Neural cell (in vitro differentiated cells): ENCODE measurements at regions not wholly inside any gene's neighbourhood (a gene's known extent, or its start where the extent isn't known, plus 50 kb on each side); places are given as distances from the start of the nearest gene placed in this dataset.

ENCODE experiments used
- H2AFZ ChIP-seq: fragments of 200-600, 300-800 bp; sonication (generic), shearing (Covaris generic); 2 replicates; pipeline ENCODE4 v1.6.0; 2014; ENCODE audit warnings: low read depth, mild to moderate bottlenecking, antibody characterized with exemption, low read length, moderate library complexity
- H3F3A ChIP-seq: fragments of 200-600 bp; shearing (Covaris generic); 2 replicates; pipeline ENCODE4 v1.6.1; 2016; ENCODE audit warnings: mild to moderate bottlenecking, moderate library complexity, mixed read lengths, antibody characterized with exemption, low read length; ENCODE audit not compliant: insufficient read depth, poor library complexity, severe bottlenecking
- H3K27ac ChIP-seq: fragments of 200-600, 300-800 bp; sonication (generic), shearing (Covaris generic); 2 replicates; pipeline ENCODE4 v1.5.1; 2014; ENCODE audit warnings: mild to moderate bottlenecking, low read length, moderate library complexity
- H3K27me3 ChIP-seq: fragments of 300-800, 200-600 bp; sonication (generic), shearing (Covaris generic); 2 replicates; pipeline ENCODE4 v1.6.0; 2014; ENCODE audit warnings: mild to moderate bottlenecking, low read depth, low read length, moderate library complexity; ENCODE audit not compliant: insufficient read depth
- H3K36me3 ChIP-seq: fragments of 300-800, 200-600 bp; sonication (generic), shearing (Covaris generic); 2 replicates; pipeline ENCODE4 v1.5.1; 2014; ENCODE audit warnings: mild to moderate bottlenecking, antibody characterized with exemption, low read length, moderate library complexity; ENCODE audit not compliant: insufficient read depth
- H3K4me2 ChIP-seq: fragments of 300-800, 200-600 bp; sonication (generic), shearing (Covaris generic); 2 replicates; pipeline ENCODE4 v1.6.0; 2014; ENCODE audit warnings: mild to moderate bottlenecking, low read length
- H3K4me3 ChIP-seq: fragments of 300-800, 200-600 bp; sonication (generic), shearing (Covaris generic); 2 replicates; pipeline ENCODE4 v1.5.1; 2014; ENCODE audit warnings: mild to moderate bottlenecking, low read length, moderate library complexity
- H3K79me2 ChIP-seq: fragments of 200-600 bp; shearing (Covaris generic); replicated peaks from 2 replicates; pipeline ENCODE4 v1.6.0; 2014; ENCODE audit warnings: mild to moderate bottlenecking, low read length, moderate library complexity; ENCODE audit not compliant: insufficient read depth
- H3K9ac ChIP-seq: fragments of 300-800, 200-600 bp; sonication (generic), shearing (Covaris generic); 2 replicates; pipeline ENCODE4 v1.6.1; 2016; ENCODE audit warnings: mild to moderate bottlenecking, low read length, mixed read lengths
- H3K9me2 ChIP-seq: fragments of 200-600 bp; shearing (Covaris generic); 2 replicates; pipeline ENCODE4 v1.6.1; 2016; ENCODE audit warnings: mild to moderate bottlenecking, low read length, mixed read lengths; ENCODE audit not compliant: insufficient read depth
- H3K9me3 ChIP-seq: fragments of 200-600, 300-800 bp; sonication (generic), shearing (Covaris generic); 2 replicates; pipeline ENCODE4 v1.6.1; 2016; ENCODE audit warnings: mild to moderate bottlenecking, mixed run types, low read length, moderate library complexity, mixed read lengths
- H4K20me1 ChIP-seq: fragments of 200-600 bp; shearing (Covaris generic); 2 replicates; pipeline ENCODE4 v1.6.1; 2016; ENCODE audit warnings: mild to moderate bottlenecking, mixed run types; ENCODE audit not compliant: insufficient read depth
- CTCF ChIP-seq: fragments of 450-650 bp; IDR thresholded peaks from 2 replicates; pipeline ENCODE4 v1.5.1; 2014; ENCODE audit warnings: antibody characterized with exemption, mild to moderate bottlenecking, moderate library complexity; ENCODE audit not compliant: poor library complexity, severe bottlenecking
- EP300 ChIP-seq: fragments of 450-650 bp; conservative IDR thresholded peaks from 2 replicates; pipeline ENCODE4 v1.6.1; 2014; ENCODE audit warnings: antibody characterized with exemption, mild to moderate bottlenecking, moderate library complexity; ENCODE audit not compliant: poor library complexity, severe bottlenecking
- EZH2 ChIP-seq: fragments of 200-600, 300-800 bp; shearing (Covaris generic), sonication (generic); IDR thresholded peaks from 2 replicates; pipeline ENCODE4 v1.6.1; 2014; ENCODE audit warnings: antibody characterized with exemption, low read length, borderline replicate concordance, mild to moderate bottlenecking; ENCODE audit not compliant: insufficient read depth, poor library complexity, severe bottlenecking
- MXI1 ChIP-seq: fragments of 450-650 bp; conservative IDR thresholded peaks from 2 replicates; pipeline ENCODE4 v1.6.1; 2014; ENCODE audit warnings: antibody characterized with exemption, mild to moderate bottlenecking; ENCODE audit not compliant: poor library complexity, severe bottlenecking
- POLR2AphosphoS5 ChIP-seq: IDR thresholded peaks from 2 replicates; pipeline ENCODE4 v1.6.1; 2012
- RAD21 ChIP-seq: fragments of 450-650 bp; conservative IDR thresholded peaks from 2 replicates; pipeline ENCODE4 v1.6.1; 2014; ENCODE audit warnings: antibody characterized with exemption, mild to moderate bottlenecking, moderate library complexity
- REST ChIP-seq: IDR thresholded peaks from 2 replicates; pipeline ENCODE4 v1.6.1; 2012; ENCODE audit warnings: borderline replicate concordance
- SMC3 ChIP-seq: fragments of 450-650 bp; conservative IDR thresholded peaks from 2 replicates; pipeline ENCODE4 v1.6.1; 2014; ENCODE audit warnings: antibody characterized with exemption, mild to moderate bottlenecking, moderate library complexity; ENCODE audit not compliant: poor library complexity
- TAF1 ChIP-seq: IDR thresholded peaks from 2 replicates; pipeline ENCODE4 v1.6.1; 2012; ENCODE audit warnings: low read depth

GRCh38 chr13:68099631-68100030 lies 869.5 kb upstream of the PCDH9 start:
- Histone ChIP-seq H4K20me1 (no peaks in the 10 kb centered on the region), H3F3A (no peaks in the 10 kb centered on the region), H3K9me2 (no peaks in the 10 kb centered on the region), H3K27me3 (no peaks in the 10 kb centered on the region), H3K4me2 (no peak overlapping the region), H3K9me3 (no peaks in the 10 kb centered on the region), H3K79me2 (no peaks in the 10 kb centered on the region), H3K4me3 (no peak overlapping the region), H3K36me3 (no peaks in the 10 kb centered on the region), H3K27ac (no peak overlapping the region), H2AFZ (no peak overlapping the region), H3K9ac (no peak overlapping the region)
- TF ChIP-seq RAD21 (no peak), MXI1 (no peak)

- H3K27me3 ChIP-seq: no peaks in the 10 kb centered on the region
- no peaks in the 10 kb centered on the region for H3K9me3 ChIP-seq
- H3K36me3 ChIP-seq: no peaks in the 10 kb centered on the region
- H4K20me1 ChIP-seq: no peaks in the 10 kb centered on the region
- H3K79me2 ChIP-seq: no peaks in the 10 kb centered on the region
- H3K4me2 ChIP-seq: no peak overlapping the region
- no peak overlapping the region for H3K4me3 ChIP-seq
- no peaks in the 10 kb centered on the region for H3F3A ChIP-seq
- no peak overlapping the region for H3K27ac ChIP-seq
- no peak overlapping the region for H3K9ac ChIP-seq
- H2AFZ ChIP-seq: no peak overlapping the region
- no peaks in the 10 kb centered on the region for H3K9me2 ChIP-seq
- TF ChIP-seq EP300 (no peak), CTCF (no peak), TAF1 (no peak), POLR2AphosphoS5 (no peak), SMC3 (no peak), EZH2 (no peak), RAD21 (no peak), REST (no peak), MXI1 (no peak)
These were observed 850.9 kb upstream of the PCDH9 start for GRCh38 chr13:68081061-68081460.

DNA sequence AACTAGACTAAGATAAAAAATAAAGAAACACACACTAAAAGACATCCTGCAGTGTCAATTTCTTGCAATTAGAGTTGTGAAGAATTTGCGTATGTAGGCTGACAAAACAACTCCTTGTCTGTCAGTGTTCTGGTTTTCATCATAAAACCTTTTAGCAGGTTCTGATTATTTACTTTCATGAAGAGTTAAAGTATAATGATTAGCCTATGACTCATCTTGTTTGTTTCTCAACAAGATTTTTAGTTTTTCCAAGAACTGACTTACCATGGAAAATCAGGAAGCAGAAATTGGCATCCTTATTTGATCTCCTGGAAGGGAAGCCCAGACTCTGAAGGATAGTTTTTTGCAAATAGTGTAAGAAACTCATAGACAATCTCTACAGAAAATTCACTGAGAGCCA lies 848.7 kb upstream of the PCDH9 start:
- H3K9me3 ChIP-seq: no peaks in the 10 kb centered on the region
- no peak overlapping the region for H3K4me2 ChIP-seq
- no peaks in the 10 kb centered on the region for H3K79me2 ChIP-seq
- H3K9ac ChIP-seq: no peak overlapping the region
- no peak overlapping the region for H3K4me3 ChIP-seq
- H3K9me2 ChIP-seq: no peaks in the 10 kb centered on the region
- no peaks in the 10 kb centered on the region for H4K20me1 ChIP-seq
- H3K36me3 ChIP-seq: no peaks in the 10 kb centered on the region
- no peak overlapping the region for H2AFZ ChIP-seq
- TF ChIP-seq CTCF: no peak
- TF ChIP-seq REST: no peak
- TF ChIP-seq POLR2AphosphoS5: no peak
- TF ChIP-seq EZH2: no peak
- no peak for TF ChIP-seq RAD21
- no peak for TF ChIP-seq MXI1
- TF ChIP-seq TAF1: no peak
- no peak for TF ChIP-seq SMC3
- TF ChIP-seq EP300: no peak
- H3K27ac ChIP-seq: no peak overlapping the region
- no peaks in the 10 kb centered on the region for H3F3A ChIP-seq
- no peaks in the 10 kb centered on the region for H3K27me3 ChIP-seq
